GM23338 (cell line): ENCODE measurements at regions not wholly inside any gene's neighbourhood (a gene's known extent, or its start where the extent isn't known, plus 50 kb on each side); places are given as distances from the start of the nearest gene placed in this dataset.

ENCODE experiments used
- ATAC-seq: fragments of 200-7000 bp; cut with Tn5 transposase; 3 replicates; pipeline ENCODE4 v1.9.1; 2020
- DNase-seq: peaks from one replicate; pipeline ENCODE4 v3.0.0-alpha.2; 2015; ENCODE audit warnings: low spot score
- H2AFZ ChIP-seq: fragments of 200-600 bp; sonication (generic); 2 replicates; pipeline ENCODE4 v1.8.0; 2016; ENCODE audit warnings: antibody characterized with exemption, mild to moderate bottlenecking, moderate library complexity
- H3F3A ChIP-seq: fragments of 200-600 bp; sonication (generic); replicated peaks from 2 replicates; pipeline ENCODE4 v1.8.0; 2017; ENCODE audit warnings: antibody characterized with exemption, mixed run types, low read depth
- H3K27ac ChIP-seq: fragments of 200-600 bp; sonication (generic); 2 replicates; pipeline ENCODE4 v1.6.1; 2016; ENCODE audit warnings: low read depth
- H3K27me3 ChIP-seq: fragments of 200-600 bp; sonication (generic); 2 replicates; pipeline ENCODE4 v1.8.0; 2016; ENCODE audit warnings: mild to moderate bottlenecking, mixed run types, moderate library complexity; ENCODE audit not compliant: insufficient read depth
- H3K36me3 ChIP-seq: fragments of 200-600 bp; sonication (generic); 2 replicates; pipeline ENCODE4 v1.8.0; 2016; ENCODE audit warnings: mild to moderate bottlenecking; ENCODE audit not compliant: insufficient read depth
- H3K4me1 ChIP-seq: fragments of 200-600 bp; sonication (generic); 2 replicates; pipeline ENCODE4 v1.8.0; 2016; ENCODE audit warnings: mild to moderate bottlenecking, moderate library complexity; ENCODE audit not compliant: insufficient read depth
- H3K4me2 ChIP-seq: fragments of 200-600 bp; sonication (generic); 2 replicates; pipeline ENCODE4 v1.7.1; 2017; ENCODE audit warnings: mixed run types
- H3K4me3 ChIP-seq: fragments of 200-600 bp; sonication (generic); 2 replicates; pipeline ENCODE4 v1.6.1; 2016; ENCODE audit warnings: mixed run types
- H3K79me2 ChIP-seq: fragments of 200-600 bp; sonication (generic); replicated peaks from 2 replicates; pipeline ENCODE4 v1.8.0; 2017; ENCODE audit warnings: mild to moderate bottlenecking; ENCODE audit not compliant: insufficient read depth
- H3K9me2 ChIP-seq: fragments of 200-600 bp; sonication (generic); 2 replicates; pipeline ENCODE4 v1.8.0; 2017; ENCODE audit not compliant: insufficient read depth
- H4K20me1 ChIP-seq: fragments of 200-600 bp; sonication (generic); replicated peaks from 2 replicates; pipeline ENCODE4 v1.8.0; 2017; ENCODE audit warnings: mild to moderate bottlenecking; ENCODE audit not compliant: insufficient read depth
- H3K27ac Mint-ChIP-seq: 2 replicates; pipeline ENCODE4 v1.8.0; 2020; ENCODE audit warnings: inconsistent platforms, mild to moderate bottlenecking, moderate library complexity, mixed read lengths
- H3K27me3 Mint-ChIP-seq: 3 replicates; pipeline ENCODE4 v1.8.0; 2022; ENCODE audit warnings: low read depth, mild to moderate bottlenecking, moderate library complexity, mixed read lengths, inconsistent platforms; ENCODE audit not compliant: insufficient read depth, poor library complexity
- H3K36me3 Mint-ChIP-seq: 3 replicates; pipeline ENCODE4 v1.8.0; 2021; ENCODE audit warnings: low read depth, mild to moderate bottlenecking, inconsistent platforms, moderate library complexity, mixed read lengths
- H3K4me1 Mint-ChIP-seq: 3 replicates; pipeline ENCODE4 v1.8.0; 2020; ENCODE audit warnings: mild to moderate bottlenecking, inconsistent platforms, mixed read lengths
- H3K4me3 Mint-ChIP-seq: 3 replicates; pipeline ENCODE4 v1.8.0; 2021; ENCODE audit warnings: moderate library complexity, mild to moderate bottlenecking, inconsistent platforms, mixed read lengths
- H3K9me3 Mint-ChIP-seq: 3 replicates; pipeline ENCODE4 v1.8.0; 2020; ENCODE audit warnings: moderate library complexity, mild to moderate bottlenecking, inconsistent platforms, mixed read lengths
- CREB1 ChIP-seq: fragments of 250-450 bp; sonication (Bioruptor Pico); IDR thresholded peaks from 2 replicates; pipeline ENCODE4 v1.5.0; 2020; ENCODE audit warnings: low read depth, mild to moderate bottlenecking, moderate library complexity
- CTCF ChIP-seq, 2 experiments: fragments of 200-600 bp in 1 of 2; sonication (generic) in 1 of 2; conservative IDR thresholded peaks; 2 replicates each; pipeline versions ENCODE4 v1.5.1 to v1.6.1; 2016 to 2017; ENCODE audit warnings: antibody characterized with exemption in 2 of 2, low read depth in 2 of 2, mild to moderate bottlenecking in 2 of 2, moderate library complexity in 1 of 2
- EZH2 ChIP-seq: fragments of 200-600 bp; sonication (generic); IDR thresholded peaks from one replicate; pipeline ENCODE4 v1.8.0; 2017; ENCODE audit warnings: antibody characterized with exemption, mild to moderate bottlenecking, low read depth; ENCODE audit not compliant: unreplicated experiment
- EZH2phosphoT487 ChIP-seq: fragments of 200-600 bp; sonication (generic); IDR thresholded peaks from one replicate; pipeline ENCODE4 v1.8.1; 2018; ENCODE audit warnings: antibody characterized with exemption; ENCODE audit not compliant: unreplicated experiment
- JUNB ChIP-seq: IDR thresholded peaks from one replicate; pipeline ENCODE4 v1.6.1; 2016; ENCODE audit warnings: antibody characterized with exemption; ENCODE audit not compliant: unreplicated experiment
- NANOG ChIP-seq: IDR thresholded peaks from 2 replicates; pipeline ENCODE4 v1.6.1; 2016; ENCODE audit warnings: antibody characterized with exemption, borderline replicate concordance
- STAT1 ChIP-seq: IDR thresholded peaks from one replicate; pipeline ENCODE4 v1.6.1; 2016; ENCODE audit warnings: antibody characterized with exemption; ENCODE audit not compliant: unreplicated experiment
- ZNF114 ChIP-seq: fragments of 250-450 bp; sonication (Bioruptor Pico); IDR thresholded peaks from 2 replicates; pipeline ENCODE4 v1.5.0; 2020; ENCODE audit warnings: mild to moderate bottlenecking, moderate library complexity
- ZNF331 ChIP-seq: fragments of 250-450 bp; sonication (Bioruptor Pico); IDR thresholded peaks from 2 replicates; pipeline ENCODE4 v1.5.0; 2020; ENCODE audit warnings: low read depth, mild to moderate bottlenecking, moderate library complexity
- ZNF462 ChIP-seq: fragments of 250-450 bp; sonication (Bioruptor Pico); IDR thresholded peaks from 2 replicates; pipeline ENCODE4 v1.5.0; 2020; ENCODE audit warnings: mild to moderate bottlenecking, moderate library complexity
- TF ChIP-seq, protein P1 (sequence below): IDR thresholded peaks from one replicate; pipeline ENCODE4 v1.6.1; 2018; ENCODE audit warnings: antibody characterized with exemption; ENCODE audit not compliant: unreplicated experiment
- TF ChIP-seq, protein P2 (sequence below): IDR thresholded peaks from 2 replicates; pipeline ENCODE4 v1.6.1; 2016; ENCODE audit warnings: antibody characterized with exemption

DNA sequence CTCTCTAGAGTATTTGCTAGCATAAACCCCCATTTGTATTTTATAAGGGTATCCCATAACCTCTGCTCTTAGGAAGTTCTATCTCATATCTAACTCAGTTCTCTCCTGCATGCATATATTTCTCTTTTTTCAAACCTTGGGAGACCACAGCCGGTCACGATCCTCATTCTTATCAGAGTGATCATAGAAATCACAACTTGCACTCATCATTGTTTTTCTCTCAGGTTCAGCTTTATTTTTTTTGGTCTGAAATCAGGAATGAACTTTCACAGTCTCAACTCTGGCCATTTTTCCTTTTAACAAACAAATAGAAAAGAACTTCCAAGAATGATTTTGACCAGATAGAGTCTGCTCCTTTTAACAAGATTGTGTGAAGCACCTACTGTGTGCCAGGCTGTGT is 98.6 kb upstream of the BLID start (continued):
- TF ChIP-seq, protein P1, sequence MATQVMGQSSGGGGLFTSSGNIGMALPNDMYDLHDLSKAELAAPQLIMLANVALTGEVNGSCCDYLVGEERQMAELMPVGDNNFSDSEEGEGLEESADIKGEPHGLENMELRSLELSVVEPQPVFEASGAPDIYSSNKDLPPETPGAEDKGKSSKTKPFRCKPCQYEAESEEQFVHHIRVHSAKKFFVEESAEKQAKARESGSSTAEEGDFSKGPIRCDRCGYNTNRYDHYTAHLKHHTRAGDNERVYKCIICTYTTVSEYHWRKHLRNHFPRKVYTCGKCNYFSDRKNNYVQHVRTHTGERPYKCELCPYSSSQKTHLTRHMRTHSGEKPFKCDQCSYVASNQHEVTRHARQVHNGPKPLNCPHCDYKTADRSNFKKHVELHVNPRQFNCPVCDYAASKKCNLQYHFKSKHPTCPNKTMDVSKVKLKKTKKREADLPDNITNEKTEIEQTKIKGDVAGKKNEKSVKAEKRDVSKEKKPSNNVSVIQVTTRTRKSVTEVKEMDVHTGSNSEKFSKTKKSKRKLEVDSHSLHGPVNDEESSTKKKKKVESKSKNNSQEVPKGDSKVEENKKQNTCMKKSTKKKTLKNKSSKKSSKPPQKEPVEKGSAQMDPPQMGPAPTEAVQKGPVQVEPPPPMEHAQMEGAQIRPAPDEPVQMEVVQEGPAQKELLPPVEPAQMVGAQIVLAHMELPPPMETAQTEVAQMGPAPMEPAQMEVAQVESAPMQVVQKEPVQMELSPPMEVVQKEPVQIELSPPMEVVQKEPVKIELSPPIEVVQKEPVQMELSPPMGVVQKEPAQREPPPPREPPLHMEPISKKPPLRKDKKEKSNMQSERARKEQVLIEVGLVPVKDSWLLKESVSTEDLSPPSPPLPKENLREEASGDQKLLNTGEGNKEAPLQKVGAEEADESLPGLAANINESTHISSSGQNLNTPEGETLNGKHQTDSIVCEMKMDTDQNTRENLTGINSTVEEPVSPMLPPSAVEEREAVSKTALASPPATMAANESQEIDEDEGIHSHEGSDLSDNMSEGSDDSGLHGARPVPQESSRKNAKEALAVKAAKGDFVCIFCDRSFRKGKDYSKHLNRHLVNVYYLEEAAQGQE: no peak
- TF ChIP-seq, protein P2, sequence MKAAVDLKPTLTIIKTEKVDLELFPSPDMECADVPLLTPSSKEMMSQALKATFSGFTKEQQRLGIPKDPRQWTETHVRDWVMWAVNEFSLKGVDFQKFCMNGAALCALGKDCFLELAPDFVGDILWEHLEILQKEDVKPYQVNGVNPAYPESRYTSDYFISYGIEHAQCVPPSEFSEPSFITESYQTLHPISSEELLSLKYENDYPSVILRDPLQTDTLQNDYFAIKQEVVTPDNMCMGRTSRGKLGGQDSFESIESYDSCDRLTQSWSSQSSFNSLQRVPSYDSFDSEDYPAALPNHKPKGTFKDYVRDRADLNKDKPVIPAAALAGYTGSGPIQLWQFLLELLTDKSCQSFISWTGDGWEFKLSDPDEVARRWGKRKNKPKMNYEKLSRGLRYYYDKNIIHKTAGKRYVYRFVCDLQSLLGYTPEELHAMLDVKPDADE: no peak
- TF ChIP-seq EZH2phosphoT487 (no peak), EZH2 (no peak), ZNF114 (CRISPR knock-in tag) (no peak), STAT1 (no peak)

GRCh38 chr11:122214080-122214479 is 98.1 kb upstream of the BLID start:
- Histone ChIP-seq H3K27me3 (no peaks in the 10 kb centered on the region), H2AFZ (no peak overlapping the region), H3K79me2 (no peaks in the 10 kb centered on the region), H4K20me1 (no peaks in the 10 kb centered on the region), H3K36me3 (no peaks in the 10 kb centered on the region), H3K4me2 (no peak overlapping the region), H3K27ac (no peak overlapping the region), H3K4me3 (no peak overlapping the region), H3K4me1 (peaks cover 12% of the 10 kb centered on the region; the same call in 1 of the 2 replicates), H3K9me2 (0 out of 2 replicates have a peak, but pooled peaks cover 4% of the 10 kb centered on the region), H3F3A (no peaks in the 10 kb centered on the region)
- Mint-ChIP-seq H3K4me1 (peaks cover 23% of the 10 kb centered on the region), H3K27ac (no peak overlapping the region), H3K36me3 (no peaks in the 10 kb centered on the region), H3K9me3 (0 out of 3 replicates have a peak, but pooled peaks cover 4% of the 10 kb centered on the region), H3K27me3 (peaks cover 3% of the 10 kb centered on the region), H3K4me3 (no peak overlapping the region)
- no peak for ATAC-seq
- no peak for DNase-seq
- no peak for TF ChIP-seq ZNF114 (CRISPR knock-in tag)
- no peak for TF ChIP-seq NANOG
- no peak for TF ChIP-seq CTCF (conservative IDR thresholded peaks at IDR 0.05; ENCODE audit: low read depth in 2 of 2)
- no peak for TF ChIP-seq JUNB
- no peak for TF ChIP-seq CREB1 (CRISPR knock-in tag)
- TF ChIP-seq ZNF331: no peak
- TF ChIP-seq EZH2phosphoT487: no peak
- TF ChIP-seq STAT1: no peak
- no peak for TF ChIP-seq ZNF462 (CRISPR knock-in tag)
- no peak for TF ChIP-seq EZH2
